NAMALWA (cell line): ENCODE measurements at regions not wholly inside any gene's neighbourhood (a gene's known extent, or its start where the extent isn't known, plus 50 kb on each side); places are given as distances from the start of the nearest gene placed in this dataset.
A peak's percentile ranks its signal among the peaks of the same experiment; 100 is the strongest.
"Not testable (repeated sequence)": the region's sequence is repeated elsewhere in the genome, so short reads cannot be mapped to it uniquely, and the experiment has no call there.

Experiments
- DNase-seq: peaks from one replicate; pipeline ENCODE4 v3.0.0-alpha.2; 2015; ENCODE audit warnings: low spot score

DNA sequence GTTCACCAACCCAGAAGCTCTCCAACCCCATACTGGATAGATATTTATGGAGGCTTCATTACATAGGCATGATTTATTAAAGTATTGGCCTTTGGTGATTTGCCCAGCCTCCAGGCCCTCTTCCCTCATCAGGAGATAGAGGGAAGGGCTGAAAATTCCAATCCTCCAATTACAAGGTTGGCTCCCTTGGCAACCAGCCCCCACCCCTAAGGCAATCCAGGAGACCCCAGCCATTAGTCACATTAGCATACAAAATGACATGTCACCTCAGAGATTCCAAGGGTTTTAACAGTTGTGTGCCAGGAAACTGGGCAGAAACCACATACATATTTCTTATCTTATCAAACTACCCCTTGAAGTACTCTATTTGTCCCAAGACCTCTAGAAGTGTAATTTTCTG lies 210.0 kb downstream of the HINT1 start:
- DNase-seq = no peak

DNA sequence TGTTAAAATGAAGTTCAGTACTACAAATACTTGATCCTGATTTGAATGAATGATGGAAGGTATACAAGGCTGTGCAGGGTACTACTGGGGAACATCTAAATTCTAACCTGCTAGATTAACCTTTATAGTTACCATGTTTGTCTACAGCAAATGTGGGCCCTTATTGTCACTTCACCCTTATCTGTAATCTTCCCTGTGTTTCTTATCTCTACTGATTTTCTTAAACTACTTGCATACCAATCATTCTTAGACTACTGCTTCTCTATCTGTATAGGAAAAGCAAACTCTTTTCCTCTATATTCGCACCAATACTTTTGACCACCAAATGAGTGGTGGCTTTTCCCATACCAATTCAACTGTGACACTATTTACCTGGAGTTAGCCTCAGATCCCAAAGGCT lies 210.7 kb downstream of the HINT1 start:
- DNase-seq = no peak

DNA sequence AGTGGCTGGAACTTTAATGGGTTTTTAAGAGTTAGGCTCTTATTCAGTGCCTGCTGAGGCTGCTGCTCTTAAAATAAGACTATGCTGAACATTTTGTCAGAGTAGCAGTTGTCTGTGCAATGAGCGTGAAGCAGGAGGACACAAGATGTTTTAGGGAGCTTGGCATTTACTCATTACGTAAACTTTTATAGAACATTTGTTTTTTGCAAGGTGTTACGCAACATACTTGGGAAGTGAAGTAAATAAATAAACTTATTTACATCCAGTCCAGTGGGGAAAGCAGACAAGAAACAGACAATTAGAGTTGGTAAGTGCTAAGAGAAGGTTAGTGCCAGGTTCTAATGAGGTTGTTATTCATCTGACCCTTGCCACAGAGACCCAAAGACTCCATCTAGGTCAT lies 226.0 kb downstream of the HINT1 start:
- DNase-seq = no peak

DNA sequence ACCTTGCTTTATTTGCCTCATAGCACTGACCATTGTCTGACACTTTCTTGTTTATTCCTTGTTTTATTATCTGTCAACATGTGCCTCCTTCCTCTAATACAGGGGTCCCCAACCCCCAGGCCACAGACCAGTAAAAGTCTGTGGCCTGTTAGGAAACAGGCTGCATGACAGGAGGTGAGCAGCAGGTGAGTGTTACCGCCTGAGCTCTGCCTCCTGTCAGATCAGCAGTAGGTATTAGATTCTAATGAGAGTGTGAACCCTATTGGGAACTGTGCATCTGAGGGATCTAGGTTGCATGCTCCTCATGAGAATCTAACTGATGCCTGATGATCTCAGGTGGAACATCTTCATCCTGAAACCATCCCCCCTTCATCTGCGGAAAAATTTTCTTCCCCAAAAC lies 228.0 kb downstream of the HINT1 start:
- DNase-seq = no peak

DNA sequence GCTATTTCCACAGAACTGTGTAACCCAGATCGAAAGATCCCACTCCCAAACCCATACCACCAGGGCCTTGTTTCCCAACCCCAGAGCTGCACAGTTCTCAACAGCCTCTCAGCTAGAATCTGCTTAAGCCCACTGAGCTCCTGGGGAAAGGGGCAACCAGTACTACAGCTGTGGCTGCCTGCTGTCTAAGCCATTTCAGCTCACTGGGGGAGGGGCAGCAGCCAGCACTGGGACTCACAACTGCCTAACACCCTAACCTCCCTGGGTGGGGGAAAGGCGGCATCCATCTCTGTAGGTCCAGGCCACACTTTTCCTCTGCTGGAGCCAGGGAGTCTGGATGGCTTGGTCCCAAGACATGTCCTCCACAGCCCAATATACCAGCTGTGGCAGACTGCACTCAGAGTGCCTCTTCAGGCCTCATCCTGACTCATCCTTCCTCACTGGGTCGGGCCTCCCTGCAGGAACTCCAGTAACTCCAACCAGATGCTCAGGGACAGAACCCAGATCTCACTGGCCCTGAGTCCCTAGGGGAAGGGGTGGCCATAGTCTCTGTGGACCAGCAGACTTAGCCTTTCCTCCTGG lies 241.4 kb downstream of the HINT1 start:
- DNase-seq = no peak

DNA sequence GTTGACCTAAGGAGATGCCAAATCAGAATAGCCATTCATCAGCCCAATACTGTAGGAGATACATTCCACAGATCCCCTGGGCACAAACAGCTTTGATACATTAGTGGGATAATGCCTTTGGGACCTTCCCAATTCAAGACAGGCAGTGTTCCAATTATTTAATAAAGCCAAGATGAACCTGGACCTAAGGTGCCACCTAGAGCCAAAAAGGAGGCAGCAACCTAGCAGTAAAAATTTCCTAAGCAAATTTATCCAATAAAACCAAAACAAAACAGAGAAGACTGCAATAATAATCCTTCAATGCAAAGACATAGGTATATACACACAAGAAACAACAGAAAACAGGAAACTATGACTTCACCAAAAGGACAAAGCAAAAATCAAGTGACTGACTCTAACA lies 253.0 kb downstream of the HINT1 start:
- DNase-seq = no peak

DNA sequence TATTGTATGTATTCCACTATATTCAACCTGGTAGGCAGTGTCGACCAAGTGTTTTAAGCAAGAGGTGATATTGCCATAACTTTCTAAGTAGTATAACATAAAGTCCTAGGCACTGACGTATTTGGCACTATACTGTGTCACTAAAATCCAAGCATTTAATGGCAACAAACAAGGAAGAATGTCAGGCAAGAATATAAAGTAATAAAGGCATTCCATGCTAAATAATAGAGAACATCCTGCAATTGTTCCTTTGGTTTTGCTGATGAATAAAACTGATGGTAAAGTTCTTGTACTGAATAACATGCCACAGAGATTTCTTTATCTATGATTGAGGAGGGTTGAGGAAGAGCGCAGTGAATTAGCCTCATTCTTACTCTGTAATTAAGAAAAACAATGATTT lies 256.9 kb downstream of the HINT1 start:
- no peak for DNase-seq

DNA sequence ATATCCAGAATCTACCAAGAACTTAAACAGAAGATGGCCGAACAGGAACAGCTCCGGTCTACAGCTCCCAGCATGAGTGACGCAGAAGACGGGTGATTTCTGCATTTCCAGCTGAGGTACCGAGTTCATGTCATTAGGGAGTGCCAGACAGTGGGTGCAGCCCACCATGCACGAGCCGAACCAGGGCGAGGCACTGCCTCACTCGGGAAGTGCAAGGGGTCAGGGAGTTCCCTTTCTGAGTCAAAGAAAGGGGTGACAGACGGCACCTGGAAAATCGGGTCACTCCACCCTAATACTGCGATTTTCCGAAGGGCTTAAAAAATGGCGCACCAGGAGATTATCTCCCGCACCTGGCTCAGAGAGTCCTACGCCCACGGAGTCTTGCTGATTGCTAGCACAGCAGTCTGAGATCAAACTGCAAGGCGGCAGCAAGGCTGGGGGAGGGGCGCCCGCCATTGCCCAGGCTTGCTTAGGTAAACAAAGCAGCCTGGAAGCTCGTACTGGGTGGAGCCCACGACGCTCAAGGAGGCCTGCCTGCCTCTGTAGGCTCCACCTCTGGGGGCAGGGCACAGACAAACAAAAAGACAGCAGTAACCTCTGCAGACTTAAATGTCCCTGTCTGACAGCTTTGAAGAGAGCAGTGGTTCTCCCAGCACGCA lies 267.4 kb downstream of the HINT1 start:
- DNase-seq = not testable (repeated sequence)

DNA sequence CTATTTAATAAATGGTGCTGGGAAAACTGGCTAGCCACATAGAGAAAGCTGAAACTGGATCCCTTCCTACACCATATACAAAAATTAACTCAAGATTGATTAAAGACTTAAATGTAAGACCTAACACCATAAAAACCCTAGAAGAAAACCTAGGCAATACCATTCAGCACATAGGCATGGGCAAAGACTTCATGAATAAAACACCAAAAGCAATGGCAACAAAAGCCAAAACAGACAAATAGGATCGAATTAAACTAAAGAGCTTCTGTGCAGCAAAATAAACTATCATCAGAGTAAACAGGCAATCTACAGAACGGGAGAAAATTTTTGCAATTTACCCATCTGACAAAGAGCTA lies 267.9 kb downstream of the HINT1 start:
- DNase-seq = not testable (repeated sequence)

DNA sequence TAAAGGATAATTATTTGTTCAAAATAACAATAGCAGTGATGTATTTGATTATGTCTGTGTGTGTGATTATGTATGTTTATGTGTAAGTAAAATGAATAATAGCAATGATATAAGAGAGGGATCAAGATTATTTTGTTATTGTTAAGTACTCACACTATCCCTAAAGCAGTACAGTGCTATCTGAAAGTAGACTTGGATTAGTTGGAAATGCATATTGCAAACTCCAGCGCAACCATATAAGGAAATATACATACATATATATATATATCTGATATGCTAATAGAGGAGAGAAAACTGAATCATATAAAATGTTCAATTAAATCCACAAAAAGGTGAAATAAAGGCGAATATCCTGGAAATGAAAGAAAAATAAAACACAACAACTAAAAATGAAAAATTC lies 268.4 kb downstream of the HINT1 start:
- no peak for DNase-seq

DNA sequence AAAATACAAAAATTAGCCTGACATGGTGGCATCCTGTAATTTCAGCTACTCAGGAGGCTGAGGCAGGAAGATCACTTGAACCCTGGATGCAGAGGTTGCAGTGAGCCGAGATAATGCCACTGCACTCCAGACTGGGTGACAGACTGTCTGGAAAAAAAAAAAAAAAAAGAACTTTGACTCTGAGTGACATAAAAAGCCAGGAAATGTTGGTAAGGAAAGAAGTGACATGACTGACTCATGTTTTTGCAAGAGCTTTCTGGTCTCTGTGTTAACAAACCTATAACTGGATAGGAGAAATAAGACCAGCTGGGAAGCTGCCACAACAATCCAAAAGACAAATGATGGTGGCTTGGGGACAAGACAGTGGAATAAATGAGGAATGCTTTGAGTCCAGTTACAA lies 272.1 kb downstream of the HINT1 start:
- no peak for DNase-seq

DNA sequence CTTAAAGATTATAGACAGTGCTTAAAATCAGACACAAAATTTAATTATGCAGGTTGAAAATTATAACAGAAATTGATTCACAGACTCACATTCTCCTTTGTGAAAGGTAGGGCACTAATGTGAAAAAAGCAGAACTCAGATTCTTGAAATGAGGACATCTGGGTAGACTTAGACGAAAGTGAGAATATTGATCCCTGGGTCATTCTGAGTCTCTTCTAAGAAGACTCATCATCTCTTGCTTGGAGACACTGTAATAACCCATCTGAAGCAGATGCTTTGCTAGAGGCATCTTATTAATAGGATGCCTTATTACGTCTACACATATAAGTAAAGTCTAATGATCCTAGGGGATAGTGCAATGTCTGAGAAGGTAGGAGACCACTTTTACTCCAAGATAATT lies 274.4 kb downstream of the HINT1 start:
- DNase-seq = no peak

DNA sequence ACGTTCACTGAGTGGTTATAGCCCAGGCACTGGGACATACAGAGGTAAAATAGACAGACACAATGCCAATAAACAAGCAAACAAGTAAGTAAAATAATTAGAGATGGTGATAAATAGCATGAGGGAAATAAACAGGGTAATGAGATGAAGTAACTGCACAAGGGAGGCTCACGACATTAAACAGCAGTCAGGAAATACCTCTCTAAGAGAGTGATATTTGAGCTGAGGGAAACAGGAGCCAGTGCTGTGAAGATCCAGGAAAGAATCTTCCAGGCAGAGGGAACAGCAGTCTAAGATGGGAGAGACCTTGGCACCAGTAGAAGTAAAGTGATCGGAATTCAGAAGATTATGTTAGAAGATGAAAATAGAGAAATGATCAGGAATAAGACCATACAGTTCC lies 279.4 kb downstream of the HINT1 start:
- no peak for DNase-seq

DNA sequence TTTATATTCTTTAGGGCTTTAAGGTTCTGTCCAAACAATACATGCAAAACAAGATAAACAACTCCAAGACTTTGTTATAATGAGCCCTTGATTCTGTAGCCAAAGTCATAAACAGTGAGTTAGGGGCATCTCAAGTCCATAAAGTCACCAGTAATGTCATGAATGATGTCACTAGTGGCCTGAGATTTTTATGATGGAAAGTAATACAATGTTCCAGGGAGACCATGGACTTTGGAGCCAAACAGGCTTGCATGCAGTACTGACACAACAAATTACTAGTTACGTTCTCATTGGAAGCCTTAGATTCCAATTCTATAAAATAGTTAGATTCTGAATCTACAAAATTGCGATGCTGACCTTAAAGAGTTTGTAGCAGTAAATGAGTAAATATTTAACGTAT lies 280.0 kb downstream of the HINT1 start:
- no peak for DNase-seq

DNA sequence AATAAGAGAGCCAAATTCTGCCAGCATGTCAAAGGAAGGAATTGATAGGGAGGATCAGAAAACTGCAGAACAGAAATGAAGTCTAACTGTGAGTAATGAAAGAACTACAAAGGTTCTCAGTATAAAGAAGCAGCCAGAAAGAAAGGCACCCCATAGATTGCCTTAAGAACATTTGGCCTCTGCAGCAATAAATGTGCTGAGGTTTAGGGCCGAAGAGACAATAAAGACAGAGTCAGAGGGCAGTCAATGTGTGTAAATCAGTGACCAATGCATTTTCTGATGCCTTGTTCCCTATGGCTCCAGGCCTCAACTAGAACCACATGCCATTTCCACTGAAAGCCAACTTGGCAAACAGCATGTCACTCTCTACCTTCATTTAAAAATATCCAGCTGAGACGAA lies 281.0 kb downstream of the HINT1 start:
- DNase-seq = no peak

DNA sequence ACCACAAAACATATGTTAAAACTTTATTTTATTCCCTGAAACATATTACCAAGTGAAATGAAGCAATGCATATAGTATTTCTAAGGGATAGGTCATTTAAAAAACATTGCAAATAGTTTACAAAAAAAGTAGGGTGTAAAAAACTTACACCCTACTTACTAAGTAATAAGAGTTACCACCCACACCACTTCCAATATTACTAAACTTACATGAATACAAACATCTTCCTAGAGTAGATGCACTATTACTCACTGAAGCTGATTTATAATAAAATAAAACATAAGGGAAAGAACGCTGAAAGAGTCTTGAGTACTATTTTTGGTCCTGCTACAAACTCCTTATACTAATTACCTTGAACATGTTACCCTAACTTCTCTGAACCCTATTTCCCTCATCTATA lies 289.4 kb downstream of the HINT1 start:
- no peak for DNase-seq

DNA sequence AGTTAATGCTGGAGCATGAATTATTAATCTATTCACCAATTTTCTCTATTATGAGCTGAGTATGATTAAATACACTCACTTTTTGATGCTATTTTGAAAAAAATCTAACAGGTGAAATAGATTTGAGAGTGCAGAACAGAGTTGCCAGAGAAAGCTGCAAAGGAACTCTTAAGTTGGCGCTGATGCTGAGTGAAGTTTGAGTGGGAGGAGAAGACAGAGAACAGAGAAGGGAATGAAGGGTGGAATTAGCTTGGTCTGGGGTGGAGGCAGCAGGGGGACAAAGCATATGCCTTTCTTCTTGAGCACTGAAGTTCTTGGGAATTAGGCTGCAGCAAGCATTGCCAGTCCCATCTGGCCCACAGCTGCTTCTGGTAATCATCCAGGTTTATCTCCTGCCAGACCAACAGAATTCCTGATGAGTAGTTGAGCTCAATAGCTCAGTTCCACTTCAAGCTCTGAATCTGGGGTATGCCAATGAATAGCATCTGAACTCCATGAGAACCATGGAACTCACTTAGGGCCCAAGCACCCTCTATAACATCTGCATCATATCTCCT lies 290.1 kb downstream of the HINT1 start:
- DNase-seq = no peak

DNA sequence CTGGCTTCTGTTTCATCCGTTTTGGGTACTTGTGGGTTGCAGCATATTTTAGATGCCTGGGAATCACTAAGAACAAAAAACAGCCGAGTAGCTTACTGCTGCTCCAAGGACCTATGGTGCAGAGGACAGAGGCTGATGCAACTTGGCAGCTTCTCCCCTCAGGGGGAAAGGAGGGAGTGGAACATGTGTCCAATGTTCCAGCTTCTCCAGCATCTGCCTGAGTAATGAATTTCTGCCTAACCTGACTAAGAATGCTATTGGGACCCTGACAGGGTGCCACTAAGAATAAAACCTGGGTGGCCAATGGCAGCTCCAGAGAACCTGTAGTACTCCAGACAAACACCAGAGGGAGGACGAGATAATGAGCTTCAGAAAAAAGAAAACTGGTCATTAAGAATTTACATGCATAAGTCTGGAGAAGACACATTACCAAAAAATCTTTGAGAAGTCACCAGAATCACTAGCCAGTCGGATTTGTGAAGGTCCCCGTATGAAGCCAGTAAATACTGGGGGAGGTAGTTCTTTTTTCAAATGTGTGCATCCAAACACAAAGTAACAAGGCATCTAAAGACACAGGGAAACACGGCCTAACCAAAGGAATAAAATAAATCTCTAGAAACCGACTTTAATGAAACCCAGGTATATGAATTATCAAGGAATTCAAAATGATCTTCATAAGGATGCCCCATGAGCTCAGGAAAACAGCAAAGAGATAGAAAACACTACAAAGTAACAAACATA lies 293.5 kb downstream of the HINT1 start:
- peak; percentile 67 for DNase-seq

DNA sequence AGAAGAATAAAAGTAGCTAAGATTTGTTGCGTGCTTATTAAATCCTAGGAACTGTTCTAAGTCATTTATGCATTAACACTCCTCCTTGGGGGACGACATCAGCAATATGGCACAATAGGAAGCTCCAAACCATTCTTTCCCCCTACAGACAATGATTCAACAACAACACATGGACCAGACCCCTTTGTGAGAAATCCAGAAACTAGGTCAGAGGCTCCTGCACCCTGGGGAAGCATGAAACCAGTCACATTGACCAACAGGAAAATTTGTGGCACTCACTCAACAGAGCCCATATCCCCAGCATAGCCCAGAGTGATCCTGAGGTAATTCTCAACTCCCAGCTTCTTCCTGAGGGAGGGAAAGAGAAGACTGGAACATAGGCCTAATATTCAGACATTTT lies 294.4 kb downstream of the HINT1 start:
- no peak for DNase-seq

DNA sequence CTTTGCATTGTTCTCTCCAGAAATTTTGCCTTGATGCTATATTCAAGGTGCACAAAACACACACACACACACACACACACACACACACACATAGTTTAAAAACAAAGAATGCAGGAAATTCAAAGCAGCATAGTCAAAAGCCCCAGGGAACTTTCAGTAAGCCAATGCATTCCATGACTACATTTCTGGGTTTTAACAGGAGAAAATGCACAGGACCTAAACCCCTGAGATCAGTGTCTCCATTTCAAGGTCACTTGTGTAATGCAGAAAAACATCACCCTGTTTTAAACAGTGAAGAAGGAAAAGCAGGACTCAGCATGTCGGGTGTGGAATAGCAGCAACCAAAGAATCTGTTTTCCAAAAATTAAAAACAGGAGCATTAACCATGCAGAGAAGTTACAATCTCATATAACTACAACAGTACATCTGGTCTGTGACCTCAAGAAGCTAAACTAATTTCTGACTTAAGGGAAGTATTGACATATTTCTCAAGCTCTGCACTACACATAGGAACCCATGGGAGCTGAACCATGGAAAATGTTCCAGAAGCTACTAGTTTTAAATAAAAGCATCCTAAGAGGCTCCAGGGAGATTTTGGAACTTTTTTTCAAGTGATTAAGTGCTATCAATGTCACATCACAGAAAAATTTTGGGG lies 296.7 kb downstream of the HINT1 start:
- no peak for DNase-seq

DNA sequence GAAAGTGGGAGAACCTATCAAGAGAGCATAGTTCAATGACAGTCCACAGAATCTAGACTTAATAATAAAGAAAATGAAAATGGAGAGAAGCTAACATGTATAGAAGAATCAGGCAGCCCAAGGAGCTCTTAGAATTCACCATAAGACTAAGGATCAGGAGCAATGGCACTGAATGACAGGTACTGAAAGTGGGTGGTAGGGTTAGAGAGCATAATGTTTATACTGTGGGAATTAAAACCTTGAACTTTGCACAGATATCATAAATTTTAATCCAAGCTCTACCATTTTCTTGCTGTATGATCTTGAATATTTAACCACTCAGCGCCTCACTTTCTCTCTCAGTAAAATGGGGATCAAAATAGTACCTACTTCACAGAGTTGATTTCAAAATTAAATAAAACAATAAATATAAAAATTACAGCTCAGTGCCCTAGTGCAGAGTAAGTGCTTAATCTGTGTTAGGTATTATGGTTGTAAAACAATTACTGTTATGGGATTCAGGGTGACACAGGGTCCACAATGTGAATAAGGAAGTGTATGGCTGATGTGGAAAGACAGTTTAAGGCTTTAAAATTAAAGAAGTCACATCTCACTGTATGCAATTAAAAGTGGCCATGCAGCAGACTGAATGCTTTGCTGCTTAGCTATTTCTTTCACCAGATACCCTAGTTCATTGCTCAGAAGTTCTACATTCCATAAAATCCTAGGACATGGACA lies 319.8 kb downstream of the HINT1 start:
- DNase-seq = no peak
